GM23338 (cell line): ENCODE measurements at regions not wholly inside any gene's neighbourhood (a gene's known extent, or its start where the extent isn't known, plus 50 kb on each side); places are given as distances from the start of the nearest gene placed in this dataset.

ENCODE experiments used
- ATAC-seq: fragments of 200-7000 bp; cut with Tn5 transposase; 3 replicates; pipeline ENCODE4 v1.9.1; 2020
- DNase-seq: peaks from one replicate; pipeline ENCODE4 v3.0.0-alpha.2; 2015; ENCODE audit warnings: low spot score
- H2AFZ ChIP-seq: fragments of 200-600 bp; sonication (generic); 2 replicates; pipeline ENCODE4 v1.8.0; 2016; ENCODE audit warnings: antibody characterized with exemption, mild to moderate bottlenecking, moderate library complexity
- H3F3A ChIP-seq: fragments of 200-600 bp; sonication (generic); replicated peaks from 2 replicates; pipeline ENCODE4 v1.8.0; 2017; ENCODE audit warnings: antibody characterized with exemption, mixed run types, low read depth
- H3K27ac ChIP-seq: fragments of 200-600 bp; sonication (generic); 2 replicates; pipeline ENCODE4 v1.6.1; 2016; ENCODE audit warnings: low read depth
- H3K27me3 ChIP-seq: fragments of 200-600 bp; sonication (generic); 2 replicates; pipeline ENCODE4 v1.8.0; 2016; ENCODE audit warnings: mild to moderate bottlenecking, mixed run types, moderate library complexity; ENCODE audit not compliant: insufficient read depth
- H3K36me3 ChIP-seq: fragments of 200-600 bp; sonication (generic); 2 replicates; pipeline ENCODE4 v1.8.0; 2016; ENCODE audit warnings: mild to moderate bottlenecking; ENCODE audit not compliant: insufficient read depth
- H3K4me1 ChIP-seq: fragments of 200-600 bp; sonication (generic); 2 replicates; pipeline ENCODE4 v1.8.0; 2016; ENCODE audit warnings: mild to moderate bottlenecking, moderate library complexity; ENCODE audit not compliant: insufficient read depth
- H3K4me2 ChIP-seq: fragments of 200-600 bp; sonication (generic); 2 replicates; pipeline ENCODE4 v1.7.1; 2017; ENCODE audit warnings: mixed run types
- H3K4me3 ChIP-seq: fragments of 200-600 bp; sonication (generic); 2 replicates; pipeline ENCODE4 v1.6.1; 2016; ENCODE audit warnings: mixed run types
- H3K79me2 ChIP-seq: fragments of 200-600 bp; sonication (generic); replicated peaks from 2 replicates; pipeline ENCODE4 v1.8.0; 2017; ENCODE audit warnings: mild to moderate bottlenecking; ENCODE audit not compliant: insufficient read depth
- H3K9me2 ChIP-seq: fragments of 200-600 bp; sonication (generic); 2 replicates; pipeline ENCODE4 v1.8.0; 2017; ENCODE audit not compliant: insufficient read depth
- H4K20me1 ChIP-seq: fragments of 200-600 bp; sonication (generic); replicated peaks from 2 replicates; pipeline ENCODE4 v1.8.0; 2017; ENCODE audit warnings: mild to moderate bottlenecking; ENCODE audit not compliant: insufficient read depth
- H3K27ac Mint-ChIP-seq: 2 replicates; pipeline ENCODE4 v1.8.0; 2020; ENCODE audit warnings: inconsistent platforms, mild to moderate bottlenecking, moderate library complexity, mixed read lengths
- H3K27me3 Mint-ChIP-seq: 3 replicates; pipeline ENCODE4 v1.8.0; 2022; ENCODE audit warnings: low read depth, mild to moderate bottlenecking, moderate library complexity, mixed read lengths, inconsistent platforms; ENCODE audit not compliant: insufficient read depth, poor library complexity
- H3K36me3 Mint-ChIP-seq: 3 replicates; pipeline ENCODE4 v1.8.0; 2021; ENCODE audit warnings: low read depth, mild to moderate bottlenecking, inconsistent platforms, moderate library complexity, mixed read lengths
- H3K4me1 Mint-ChIP-seq: 3 replicates; pipeline ENCODE4 v1.8.0; 2020; ENCODE audit warnings: mild to moderate bottlenecking, inconsistent platforms, mixed read lengths
- H3K4me3 Mint-ChIP-seq: 3 replicates; pipeline ENCODE4 v1.8.0; 2021; ENCODE audit warnings: moderate library complexity, mild to moderate bottlenecking, inconsistent platforms, mixed read lengths
- H3K9me3 Mint-ChIP-seq: 3 replicates; pipeline ENCODE4 v1.8.0; 2020; ENCODE audit warnings: moderate library complexity, mild to moderate bottlenecking, inconsistent platforms, mixed read lengths
- CREB1 ChIP-seq: fragments of 250-450 bp; sonication (Bioruptor Pico); IDR thresholded peaks from 2 replicates; pipeline ENCODE4 v1.5.0; 2020; ENCODE audit warnings: low read depth, mild to moderate bottlenecking, moderate library complexity
- ETS1 ChIP-seq: IDR thresholded peaks from 2 replicates; pipeline ENCODE4 v1.6.1; 2016; ENCODE audit warnings: antibody characterized with exemption
- EZH2phosphoT487 ChIP-seq: fragments of 200-600 bp; sonication (generic); IDR thresholded peaks from one replicate; pipeline ENCODE4 v1.8.1; 2018; ENCODE audit warnings: antibody characterized with exemption; ENCODE audit not compliant: unreplicated experiment
- JUNB ChIP-seq: IDR thresholded peaks from one replicate; pipeline ENCODE4 v1.6.1; 2016; ENCODE audit warnings: antibody characterized with exemption; ENCODE audit not compliant: unreplicated experiment
- NANOG ChIP-seq: IDR thresholded peaks from 2 replicates; pipeline ENCODE4 v1.6.1; 2016; ENCODE audit warnings: antibody characterized with exemption, borderline replicate concordance
- POLR2AphosphoS5 ChIP-seq: IDR thresholded peaks from 2 replicates; pipeline ENCODE4 v1.6.1; 2016; ENCODE audit warnings: antibody characterized with exemption, low read depth
- REST ChIP-seq: IDR thresholded peaks from one replicate; pipeline ENCODE4 v1.6.1; 2018; ENCODE audit warnings: antibody characterized with exemption; ENCODE audit not compliant: unreplicated experiment
- ZNF331 ChIP-seq: fragments of 250-450 bp; sonication (Bioruptor Pico); IDR thresholded peaks from 2 replicates; pipeline ENCODE4 v1.5.0; 2020; ENCODE audit warnings: low read depth, mild to moderate bottlenecking, moderate library complexity
- ZNF462 ChIP-seq: fragments of 250-450 bp; sonication (Bioruptor Pico); IDR thresholded peaks from 2 replicates; pipeline ENCODE4 v1.5.0; 2020; ENCODE audit warnings: mild to moderate bottlenecking, moderate library complexity

GRCh38 chr9:99403371-99403770 lies 181.3 kb downstream of the SEC61B start (continued):
- TF ChIP-seq ZNF331 (CRISPR knock-in tag), result no peak
- no peak for TF ChIP-seq REST

GRCh38 chr9:99405359-99405758 lies 183.3 kb downstream of the SEC61B start:
- no peak overlapping the region for H3K4me3 Mint-ChIP-seq
- H3K36me3 Mint-ChIP-seq, result no peaks in the 10 kb centered on the region
- H3K9me2 ChIP-seq, result peaks cover 8% of the 10 kb centered on the region; the same call in 1 of the 2 replicates
- H3F3A ChIP-seq, result no peaks in the 10 kb centered on the region
- no peaks in the 10 kb centered on the region for H3K79me2 ChIP-seq
- H2AFZ ChIP-seq, result no peak overlapping the region
- no peak overlapping the region for H3K27ac ChIP-seq
- no peak overlapping the region for H3K4me2 ChIP-seq
- H3K4me1 Mint-ChIP-seq, result peaks cover 3% of the 10 kb centered on the region; the same call in 1 of the 3 replicates
- no peak overlapping the region for H3K4me3 ChIP-seq
- H3K9me3 Mint-ChIP-seq, result no peaks in the 10 kb centered on the region
- no peak overlapping the region for H3K27ac Mint-ChIP-seq
- ATAC-seq (no peak), DNase-seq (no peak)
- no peaks in the 10 kb centered on the region for H3K4me1 ChIP-seq
- H3K36me3 ChIP-seq, result no peaks in the 10 kb centered on the region
- no peaks in the 10 kb centered on the region for H3K27me3 Mint-ChIP-seq
- no peaks in the 10 kb centered on the region; the same call in 1 of the 2 replicates for H4K20me1 ChIP-seq
- no peaks in the 10 kb centered on the region for H3K27me3 ChIP-seq
- no peak for TF ChIP-seq CREB1 (CRISPR knock-in tag)
- no peak for TF ChIP-seq NANOG
- no peak for TF ChIP-seq JUNB
- TF ChIP-seq ZNF462, result no peak
- TF ChIP-seq POLR2AphosphoS5, result no peak
- TF ChIP-seq EZH2phosphoT487, result no peak
- TF ChIP-seq ZNF331 (CRISPR knock-in tag), result no peak
- TF ChIP-seq ETS1, result no peak
- no peak for TF ChIP-seq REST
